ENCODE measurements at regions not wholly inside any gene's neighbourhood (a gene's known extent, or its start where the extent isn't known, plus 50 kb on each side); places are given as distances from the start of the nearest gene placed in this dataset.

GRCh38 chr11:134742956-134743819 is 331.1 kb upstream of the B3GAT1 start:
- TF ChIP-seq CTCF (IDR thresholded peaks at IDR 0.05) (no peak), POLR2A (IDR thresholded peaks at IDR 0.05) (no peak), POLR2AphosphoS5 (IDR thresholded peaks at IDR 0.05) (no peak)

All from prostate gland (tissue), 2 donors.